ENCODE measurements at regions not wholly inside any gene's neighbourhood (a gene's known extent, or its start where the extent isn't known, plus 50 kb on each side); places are given as distances from the start of the nearest gene placed in this dataset.

- TF ChIP-seq POLR2A (IDR thresholded peaks at IDR 0.05; ENCODE audit: low read length) (no peak), GATA1 (IDR thresholded peaks at IDR 0.05; ENCODE audit: low read depth, low read length) (no peak)
Measured at GRCh38 chr12:45615268-45615667, 114.2 kb upstream of the ARID2 start.

All from erythroblast (primary cell).